ENCODE measurements at regions not wholly inside any gene's neighbourhood (a gene's known extent, or its start where the extent isn't known, plus 50 kb on each side); places are given as distances from the start of the nearest gene placed in this dataset.

DNA sequence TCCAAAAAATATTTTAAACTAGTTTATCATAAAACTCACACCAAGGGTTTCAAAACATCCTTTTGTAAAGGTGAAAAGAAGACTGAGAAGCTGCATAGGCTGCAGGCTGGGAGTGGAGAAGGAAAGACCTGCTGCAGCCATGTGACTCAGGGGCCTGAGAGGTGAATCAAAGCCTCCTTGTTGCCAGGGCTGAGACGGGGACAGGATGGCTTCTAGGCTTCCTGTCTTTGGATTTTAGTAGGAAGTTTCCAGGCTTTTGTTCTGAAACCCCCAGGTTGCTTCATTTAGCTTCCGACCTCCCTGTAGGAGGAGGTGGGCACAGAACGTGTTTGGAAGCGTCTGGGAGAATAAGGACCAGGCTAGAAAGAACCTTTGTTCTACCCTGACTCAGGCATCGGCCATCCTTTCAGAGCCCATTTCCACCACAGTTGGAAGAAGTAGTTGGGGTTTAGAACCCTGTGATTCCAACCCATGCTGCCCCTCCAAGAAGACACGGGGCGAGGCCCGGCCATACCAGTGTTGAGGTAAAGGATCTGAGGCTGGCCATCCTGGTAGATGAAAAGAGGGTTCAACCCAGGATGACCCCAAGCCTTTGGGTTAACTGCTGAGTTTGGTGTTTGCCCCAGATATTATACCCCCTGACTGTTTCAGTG is 122.4 kb downstream of the SLC25A47 start:
- TF ChIP-seq, protein P1, sequence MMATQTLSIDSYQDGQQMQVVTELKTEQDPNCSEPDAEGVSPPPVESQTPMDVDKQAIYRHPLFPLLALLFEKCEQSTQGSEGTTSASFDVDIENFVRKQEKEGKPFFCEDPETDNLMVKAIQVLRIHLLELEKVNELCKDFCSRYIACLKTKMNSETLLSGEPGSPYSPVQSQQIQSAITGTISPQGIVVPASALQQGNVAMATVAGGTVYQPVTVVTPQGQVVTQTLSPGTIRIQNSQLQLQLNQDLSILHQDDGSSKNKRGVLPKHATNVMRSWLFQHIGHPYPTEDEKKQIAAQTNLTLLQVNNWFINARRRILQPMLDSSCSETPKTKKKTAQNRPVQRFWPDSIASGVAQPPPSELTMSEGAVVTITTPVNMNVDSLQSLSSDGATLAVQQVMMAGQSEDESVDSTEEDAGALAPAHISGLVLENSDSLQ (IDR thresholded peaks at IDR 0.05), result no peak
- TF ChIP-seq ZBTB7A (IDR thresholded peaks at IDR 0.05; ENCODE audit: borderline replicate concordance, control insufficient read depth, low read depth, low read length), result no peak
- no peak for TF ChIP-seq TEAD4 (IDR thresholded peaks at IDR 0.05; ENCODE audit: low read length)
- no peak for TF ChIP-seq TEAD4 (CRISPR knock-in tag; IDR thresholded peaks at IDR 0.05; ENCODE audit: borderline replicate concordance)
- TF ChIP-seq, protein P2, sequence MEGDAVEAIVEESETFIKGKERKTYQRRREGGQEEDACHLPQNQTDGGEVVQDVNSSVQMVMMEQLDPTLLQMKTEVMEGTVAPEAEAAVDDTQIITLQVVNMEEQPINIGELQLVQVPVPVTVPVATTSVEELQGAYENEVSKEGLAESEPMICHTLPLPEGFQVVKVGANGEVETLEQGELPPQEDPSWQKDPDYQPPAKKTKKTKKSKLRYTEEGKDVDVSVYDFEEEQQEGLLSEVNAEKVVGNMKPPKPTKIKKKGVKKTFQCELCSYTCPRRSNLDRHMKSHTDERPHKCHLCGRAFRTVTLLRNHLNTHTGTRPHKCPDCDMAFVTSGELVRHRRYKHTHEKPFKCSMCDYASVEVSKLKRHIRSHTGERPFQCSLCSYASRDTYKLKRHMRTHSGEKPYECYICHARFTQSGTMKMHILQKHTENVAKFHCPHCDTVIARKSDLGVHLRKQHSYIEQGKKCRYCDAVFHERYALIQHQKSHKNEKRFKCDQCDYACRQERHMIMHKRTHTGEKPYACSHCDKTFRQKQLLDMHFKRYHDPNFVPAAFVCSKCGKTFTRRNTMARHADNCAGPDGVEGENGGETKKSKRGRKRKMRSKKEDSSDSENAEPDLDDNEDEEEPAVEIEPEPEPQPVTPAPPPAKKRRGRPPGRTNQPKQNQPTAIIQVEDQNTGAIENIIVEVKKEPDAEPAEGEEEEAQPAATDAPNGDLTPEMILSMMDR (IDR thresholded peaks at IDR 0.05 in 2 of 3, conservative IDR thresholded peaks at IDR 0.05 in 1 of 3; ENCODE audit: insufficient read depth in 2 of 3, low read depth in 1 of 3, low read length in 3 of 3), result no peak
- no peak for TF ChIP-seq HMG20B (CRISPR knock-in tag; IDR thresholded peaks at IDR 0.05)
- TF ChIP-seq FOXM1 (IDR thresholded peaks at IDR 0.05; ENCODE audit: low read depth), result no peak
- no peak for TF ChIP-seq FOXM1 (CRISPR knock-in tag; IDR thresholded peaks at IDR 0.05; ENCODE audit: low read depth)
- TF ChIP-seq, protein P3, sequence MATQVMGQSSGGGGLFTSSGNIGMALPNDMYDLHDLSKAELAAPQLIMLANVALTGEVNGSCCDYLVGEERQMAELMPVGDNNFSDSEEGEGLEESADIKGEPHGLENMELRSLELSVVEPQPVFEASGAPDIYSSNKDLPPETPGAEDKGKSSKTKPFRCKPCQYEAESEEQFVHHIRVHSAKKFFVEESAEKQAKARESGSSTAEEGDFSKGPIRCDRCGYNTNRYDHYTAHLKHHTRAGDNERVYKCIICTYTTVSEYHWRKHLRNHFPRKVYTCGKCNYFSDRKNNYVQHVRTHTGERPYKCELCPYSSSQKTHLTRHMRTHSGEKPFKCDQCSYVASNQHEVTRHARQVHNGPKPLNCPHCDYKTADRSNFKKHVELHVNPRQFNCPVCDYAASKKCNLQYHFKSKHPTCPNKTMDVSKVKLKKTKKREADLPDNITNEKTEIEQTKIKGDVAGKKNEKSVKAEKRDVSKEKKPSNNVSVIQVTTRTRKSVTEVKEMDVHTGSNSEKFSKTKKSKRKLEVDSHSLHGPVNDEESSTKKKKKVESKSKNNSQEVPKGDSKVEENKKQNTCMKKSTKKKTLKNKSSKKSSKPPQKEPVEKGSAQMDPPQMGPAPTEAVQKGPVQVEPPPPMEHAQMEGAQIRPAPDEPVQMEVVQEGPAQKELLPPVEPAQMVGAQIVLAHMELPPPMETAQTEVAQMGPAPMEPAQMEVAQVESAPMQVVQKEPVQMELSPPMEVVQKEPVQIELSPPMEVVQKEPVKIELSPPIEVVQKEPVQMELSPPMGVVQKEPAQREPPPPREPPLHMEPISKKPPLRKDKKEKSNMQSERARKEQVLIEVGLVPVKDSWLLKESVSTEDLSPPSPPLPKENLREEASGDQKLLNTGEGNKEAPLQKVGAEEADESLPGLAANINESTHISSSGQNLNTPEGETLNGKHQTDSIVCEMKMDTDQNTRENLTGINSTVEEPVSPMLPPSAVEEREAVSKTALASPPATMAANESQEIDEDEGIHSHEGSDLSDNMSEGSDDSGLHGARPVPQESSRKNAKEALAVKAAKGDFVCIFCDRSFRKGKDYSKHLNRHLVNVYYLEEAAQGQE (IDR thresholded peaks at IDR 0.05; ENCODE audit: borderline replicate concordance), result no peak
- TF ChIP-seq, protein P3 (CRISPR knock-in tag; IDR thresholded peaks at IDR 0.05; ENCODE audit: low read depth), result no peak
- TF ChIP-seq ZNF644 (tag; IDR thresholded peaks at IDR 0.05; ENCODE audit: low read depth), result no peak
